NCI-H187 (cell line): ENCODE measurements at regions not wholly inside any gene's neighbourhood (a gene's known extent, or its start where the extent isn't known, plus 50 kb on each side); places are given as distances from the start of the nearest gene placed in this dataset.

Source experiments
- DNase-seq, 2 experiments: peaks; one replicate each; lab custom pipeline; 2025; lab: John Stamatoyannopoulos, UW

- no peak for DNase-seq
These were observed 121.5 kb upstream of the B3GAT1 start for GRCh38 chr11:134533511-134533910.

- DNase-seq, result no peak
These were observed 120.9 kb upstream of the B3GAT1 start for GRCh38 chr11:134532921-134533421.

- no peak for DNase-seq
These were observed 120.3 kb upstream of the B3GAT1 start for GRCh38 chr11:134532131-134532920.

- DNase-seq, result no peak
These were observed 119.5 kb upstream of the B3GAT1 start for GRCh38 chr11:134531327-134532130.

- no peak for DNase-seq
These were observed 118.7 kb upstream of the B3GAT1 start for GRCh38 chr11:134530636-134531326.

- DNase-seq, result no peak
These were observed 117.4 kb upstream of the B3GAT1 start for GRCh38 chr11:134529212-134530096.

GRCh38 chr11:134528453-134528852 lies 116.4 kb upstream of the B3GAT1 start:
- no peak for DNase-seq

GRCh38 chr11:134527382-134528243 lies 115.6 kb upstream of the B3GAT1 start:
- DNase-seq, result no peak

GRCh38 chr11:134524896-134525845 lies 113.1 kb upstream of the B3GAT1 start:
- no peak for DNase-seq

- DNase-seq, result no peak
These were observed 112.2 kb upstream of the B3GAT1 start for GRCh38 chr11:134524201-134524600.

- DNase-seq, result no peak
These were observed 110.9 kb upstream of the B3GAT1 start for GRCh38 chr11:134522782-134523570.

GRCh38 chr11:134521452-134522289 lies 109.6 kb upstream of the B3GAT1 start:
- no peak for DNase-seq

- DNase-seq, result peak; percentile 44 to 66
These were observed 109.0 kb upstream of the B3GAT1 start for GRCh38 chr11:134521001-134521400.

GRCh38 chr11:134519788-134520187 lies 107.7 kb upstream of the B3GAT1 start:
- no peak for DNase-seq

GRCh38 chr11:134519390-134519750 lies 107.3 kb upstream of the B3GAT1 start:
- DNase-seq, result no peak

GRCh38 chr11:134518616-134519389 lies 106.8 kb upstream of the B3GAT1 start:
- no peak for DNase-seq
